HG02981 (cell line): ENCODE measurements at regions not wholly inside any gene's neighbourhood (a gene's known extent, or its start where the extent isn't known, plus 50 kb on each side); places are given as distances from the start of the nearest gene placed in this dataset.
"Not testable (repeated sequence)": the region's sequence is repeated elsewhere in the genome, so short reads cannot be mapped to it uniquely, and the experiment has no call there.

ENCODE experiments used
- ATAC-seq: cut with Tn5 transposase; IDR thresholded peaks from one replicate; pipeline ENCODE4 v1.9.1; 2021; ENCODE audit warnings: mild to moderate bottlenecking, moderate library complexity; ENCODE audit not compliant: unreplicated experiment

DNA sequence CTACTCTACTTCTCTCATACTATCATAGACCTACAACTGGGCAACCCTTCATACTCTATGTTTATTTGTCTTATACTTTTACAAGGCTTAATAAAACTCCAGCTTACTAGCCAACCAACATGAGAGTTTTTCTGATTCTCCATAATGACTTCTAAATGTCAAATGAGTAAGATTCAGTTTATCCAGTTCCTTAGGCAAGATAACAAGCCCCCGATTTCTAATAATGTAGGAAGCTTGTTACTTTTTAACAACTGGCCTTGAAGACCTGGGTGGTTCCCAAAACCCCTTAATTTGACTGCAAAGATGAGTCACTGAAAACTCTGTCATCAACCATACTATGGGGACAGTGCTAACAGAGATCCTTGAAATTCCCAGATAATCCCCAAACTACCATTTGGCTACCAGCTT, 294.6 kb upstream of the ACTBL2 start:
- no peak for ATAC-seq

- ATAC-seq: no peak
Observed at GRCh38 chr5:57776035-57776434, 293.4 kb upstream of the ACTBL2 start.

DNA sequence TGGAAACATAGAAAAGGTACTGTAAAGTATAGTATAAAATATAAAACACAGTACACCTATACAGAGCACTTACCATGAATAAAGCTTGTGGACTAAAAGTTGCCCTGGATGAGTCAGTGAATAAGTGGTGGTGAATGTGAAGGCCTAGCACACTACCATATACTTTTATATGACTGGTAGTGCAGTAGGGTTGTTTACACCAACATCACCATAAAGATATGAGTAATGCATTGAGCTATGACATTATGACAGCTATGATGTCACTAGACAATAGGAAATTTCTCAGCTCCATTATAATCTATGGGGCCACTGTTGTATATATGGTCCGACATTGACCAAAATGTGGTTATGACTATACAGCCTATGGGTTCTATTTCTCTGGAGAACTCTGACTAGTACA, 291.8 kb upstream of the ACTBL2 start:
- no peak for ATAC-seq

DNA sequence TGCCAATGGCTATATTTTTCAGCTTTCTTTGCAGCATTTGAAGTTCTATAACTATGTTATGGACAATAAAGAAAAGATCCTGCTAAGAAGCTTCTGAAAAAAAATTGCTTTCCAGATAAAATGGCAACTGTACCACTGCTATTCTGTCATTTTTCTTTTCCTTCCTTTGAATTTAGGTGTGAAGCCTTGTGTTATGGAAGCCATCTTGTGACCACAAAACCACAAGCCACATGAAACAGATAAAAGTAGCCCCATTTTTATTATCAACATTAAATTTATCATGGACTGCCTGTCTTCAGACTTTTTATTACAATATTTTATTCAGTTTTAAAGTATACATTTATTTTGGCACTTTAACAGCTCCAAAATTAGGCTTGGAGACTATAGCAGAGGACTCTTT, 289.9 kb upstream of the ACTBL2 start:
- no peak for ATAC-seq

DNA sequence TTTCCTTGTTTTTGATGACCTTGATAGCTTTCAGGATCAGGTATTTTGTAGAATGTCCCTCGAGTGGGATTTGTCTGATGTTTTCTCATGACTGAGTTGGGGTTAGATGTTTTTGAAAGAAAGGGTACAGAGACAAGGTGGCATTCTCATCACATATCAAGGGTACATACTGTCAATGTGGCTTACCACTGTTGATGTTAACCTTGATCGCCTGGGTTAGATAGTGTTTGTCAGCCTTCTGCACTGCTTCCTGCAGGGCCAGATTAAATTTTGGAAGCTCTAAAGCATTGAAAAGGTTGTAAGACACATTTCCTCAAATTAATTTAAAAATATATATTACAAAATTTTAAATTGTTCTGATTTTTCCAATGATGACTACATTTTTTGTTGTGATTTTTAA, 287.4 kb upstream of the ACTBL2 start:
- no peak for ATAC-seq

DNA sequence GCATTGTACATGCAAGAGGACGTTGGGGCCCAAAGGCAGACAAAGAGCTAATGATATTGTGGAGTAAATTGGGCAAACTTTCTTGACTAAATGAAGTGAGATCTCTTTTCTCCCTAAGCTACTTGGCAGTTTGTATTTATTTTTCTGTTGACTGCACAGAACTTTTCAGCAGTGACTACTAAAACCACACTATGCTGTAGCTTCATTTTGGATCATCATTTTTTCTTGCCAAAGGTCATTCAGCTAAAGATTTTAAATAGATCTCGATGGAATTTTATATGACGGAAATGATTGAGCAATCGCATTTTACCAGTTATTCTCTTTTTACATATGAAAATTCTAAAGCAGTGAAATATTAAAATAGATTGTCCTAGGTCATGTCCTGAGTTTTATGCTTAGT, 286.1 kb upstream of the ACTBL2 start:
- no peak for ATAC-seq

- ATAC-seq: no peak
Observed at GRCh38 chr5:57764479-57765089, 282.0 kb upstream of the ACTBL2 start.

- no peak for ATAC-seq
Observed at GRCh38 chr5:57761513-57761912, 278.9 kb upstream of the ACTBL2 start.

- ATAC-seq: no peak
Observed at GRCh38 chr5:57754616-57755015, 272.0 kb upstream of the ACTBL2 start.

DNA sequence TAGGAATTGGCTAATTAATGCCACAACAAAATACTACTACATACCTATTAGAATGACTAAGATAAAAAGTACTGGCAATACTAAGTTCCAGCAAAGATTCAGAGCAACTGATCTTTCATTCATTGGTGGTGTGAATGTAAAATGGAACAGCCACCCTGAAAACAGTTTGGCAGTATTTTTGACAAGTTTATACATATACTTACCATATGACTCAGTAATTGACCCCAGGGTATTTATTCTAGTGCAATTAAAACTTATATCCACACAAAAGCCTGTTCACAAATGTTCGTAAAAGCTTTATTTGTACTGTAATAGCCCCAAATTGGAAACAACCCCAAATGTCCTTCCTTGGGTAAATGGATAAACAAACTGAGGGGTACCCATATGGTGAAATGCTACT, 270.8 kb upstream of the ACTBL2 start:
- no peak for ATAC-seq

GRCh38 chr5:57751710-57752109, 269.1 kb upstream of the ACTBL2 start:
- ATAC-seq: no peak

DNA sequence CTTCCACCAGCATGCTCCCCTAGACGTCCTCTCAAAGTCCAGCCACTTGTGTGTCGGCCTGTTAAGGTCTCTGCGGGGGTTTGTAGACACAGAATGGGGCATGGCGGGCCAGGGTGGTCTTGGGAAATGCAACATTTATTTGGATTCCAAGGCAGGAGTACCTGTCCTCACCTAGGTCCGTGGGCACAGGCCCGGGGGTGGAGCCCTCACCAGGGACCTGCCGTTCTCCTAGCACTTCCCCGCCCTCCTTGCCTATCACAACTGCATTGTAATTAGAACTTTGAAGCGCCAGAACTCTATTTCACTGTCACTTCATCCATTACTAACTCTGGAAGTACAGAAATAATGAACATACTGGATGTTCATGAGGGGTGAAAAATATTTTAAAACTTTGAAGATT, 268.3 kb upstream of the ACTBL2 start:
- no peak for ATAC-seq

DNA sequence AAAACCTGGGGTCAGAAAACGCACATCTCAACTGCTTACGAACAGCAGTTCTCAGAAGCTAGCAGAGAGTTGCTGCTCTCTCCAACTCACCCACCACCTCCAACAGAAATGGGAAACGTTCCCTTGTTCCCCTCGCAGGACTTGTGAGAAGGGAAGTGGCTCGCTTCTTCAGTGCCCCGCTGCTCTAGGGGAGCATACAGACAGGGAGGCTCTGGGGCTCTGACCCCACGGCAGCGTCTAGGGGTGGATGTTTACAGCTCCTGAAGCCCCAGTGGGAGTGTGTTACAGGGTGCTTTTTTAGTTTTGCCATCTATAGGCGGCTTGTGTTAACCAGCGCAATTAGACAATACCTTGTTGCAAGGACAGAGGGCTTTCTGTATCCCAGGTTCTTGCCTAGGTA, 267.7 kb upstream of the ACTBL2 start:
- no peak for ATAC-seq

DNA sequence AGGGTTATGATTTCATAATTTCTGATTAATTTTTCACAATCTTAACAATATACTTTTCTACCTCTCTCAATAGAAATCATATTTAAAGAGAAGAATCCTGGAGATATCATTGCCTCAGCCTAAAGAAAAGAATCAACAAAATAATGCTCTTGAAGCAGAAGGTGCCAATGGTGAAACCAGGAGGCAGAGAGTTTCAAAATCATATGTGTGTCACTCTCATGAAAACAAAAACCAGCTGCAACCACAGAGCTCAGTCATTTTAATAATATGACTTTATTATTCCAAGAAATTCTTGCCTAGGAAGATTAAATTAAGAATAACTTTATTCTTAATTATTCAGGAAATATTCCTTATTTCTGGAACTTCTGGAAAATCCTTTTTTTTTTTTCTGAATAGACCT, 266.8 kb upstream of the ACTBL2 start:
- no peak for ATAC-seq

DNA sequence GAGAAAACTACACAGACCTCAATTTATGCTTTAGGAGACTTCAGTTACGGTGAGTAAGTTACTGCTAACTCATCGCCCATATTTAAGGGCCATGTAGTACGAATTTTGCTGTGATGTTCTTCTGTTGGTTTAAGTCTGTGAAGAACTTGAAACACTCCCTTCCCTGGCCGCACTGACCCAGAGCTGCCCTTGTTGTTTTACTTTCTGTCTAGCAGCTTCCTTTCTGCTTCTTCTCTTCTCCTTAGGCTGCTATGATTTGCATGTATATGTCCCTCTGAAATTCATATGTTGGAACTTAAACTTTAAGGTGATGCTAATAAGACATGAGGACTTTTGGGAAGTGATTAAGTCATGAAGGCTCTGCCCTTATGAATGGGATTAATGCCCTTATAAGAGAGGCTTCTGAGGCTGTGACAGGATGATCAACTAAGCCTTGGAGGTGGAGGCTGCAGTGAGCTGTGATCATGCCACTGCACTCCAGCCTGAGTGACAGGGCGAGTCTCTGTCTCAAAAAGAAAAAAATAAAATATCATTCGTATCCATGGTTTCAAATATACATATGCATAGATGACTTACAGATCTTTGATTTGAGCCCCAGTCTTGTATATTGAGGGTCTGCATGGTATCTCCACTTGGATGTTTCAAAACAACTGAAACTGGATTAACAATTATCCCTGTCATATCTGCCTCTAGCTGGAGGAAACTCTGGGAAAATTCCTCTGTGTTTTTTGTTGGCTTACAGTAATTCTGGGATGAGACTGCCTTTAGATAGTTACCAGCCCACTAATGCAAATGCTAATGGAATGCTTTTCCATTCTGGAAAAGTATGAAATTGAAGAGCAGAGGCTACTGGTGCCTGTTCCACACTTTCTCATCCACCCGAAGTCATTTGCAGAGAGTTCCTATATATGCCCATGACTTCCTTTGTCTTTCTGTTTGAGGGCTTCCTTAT, 263.4 kb upstream of the ACTBL2 start:
- ATAC-seq: no peak

DNA sequence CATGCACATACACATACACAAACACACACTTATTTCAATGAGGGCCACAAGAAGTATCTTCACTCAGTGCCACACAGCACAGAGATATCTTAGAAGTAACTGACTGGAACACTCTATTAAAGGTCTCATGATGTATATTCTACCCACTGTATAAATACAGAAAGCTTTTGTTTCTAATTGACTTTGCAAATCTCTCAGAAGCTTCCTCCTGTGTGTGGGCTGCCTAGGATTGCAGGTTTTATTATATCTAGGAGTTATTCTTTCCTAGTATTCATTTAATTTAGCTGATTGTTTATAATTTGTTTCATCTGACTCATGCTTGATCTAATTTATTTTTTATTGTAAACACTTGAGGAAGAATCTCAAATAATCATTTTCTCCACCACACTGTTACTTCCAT, 262.4 kb upstream of the ACTBL2 start:
- no peak for ATAC-seq

GRCh38 chr5:57741336-57741735, 258.7 kb upstream of the ACTBL2 start:
- ATAC-seq: no peak

DNA sequence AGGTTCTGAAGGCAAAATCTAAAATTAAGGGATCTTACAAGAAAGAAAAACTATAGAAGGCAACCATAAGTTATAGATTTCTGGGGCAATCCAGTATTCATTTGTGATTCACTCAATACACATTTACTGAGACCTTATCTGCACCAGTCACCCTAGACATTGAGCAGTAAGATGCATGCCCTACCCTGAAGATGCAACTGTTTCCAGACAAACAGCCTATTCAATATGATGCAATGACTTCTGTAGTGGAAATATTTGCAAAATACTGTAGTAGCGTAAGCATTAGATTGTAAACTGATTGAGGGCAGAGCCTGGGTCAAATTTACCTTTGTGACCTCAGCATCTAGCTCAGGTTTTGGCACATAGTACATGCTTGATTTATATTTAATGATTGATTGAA, 256.2 kb upstream of the ACTBL2 start:
- no peak for ATAC-seq

- ATAC-seq: no peak
Observed at GRCh38 chr5:57738301-57738700, 255.7 kb upstream of the ACTBL2 start.

DNA sequence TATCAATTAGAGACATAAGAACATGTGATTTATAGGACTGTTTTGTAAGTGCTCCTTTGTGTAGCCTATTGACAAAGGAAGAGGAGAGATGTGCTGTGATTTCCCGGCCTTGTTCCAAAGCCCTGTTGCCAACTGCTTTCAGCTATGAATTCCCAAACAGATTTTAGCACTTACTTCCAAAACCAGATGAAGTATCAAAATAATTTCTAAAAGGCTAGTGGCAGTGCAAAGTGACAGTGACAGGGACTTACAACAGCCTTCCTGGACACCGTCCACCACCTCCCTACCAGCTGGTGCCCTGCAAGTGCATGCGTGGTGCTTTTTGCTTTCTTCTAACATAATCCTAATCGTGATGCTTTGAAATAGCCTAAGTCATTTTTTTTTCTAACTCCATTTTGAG, 254.1 kb upstream of the ACTBL2 start:
- ATAC-seq: no peak

DNA sequence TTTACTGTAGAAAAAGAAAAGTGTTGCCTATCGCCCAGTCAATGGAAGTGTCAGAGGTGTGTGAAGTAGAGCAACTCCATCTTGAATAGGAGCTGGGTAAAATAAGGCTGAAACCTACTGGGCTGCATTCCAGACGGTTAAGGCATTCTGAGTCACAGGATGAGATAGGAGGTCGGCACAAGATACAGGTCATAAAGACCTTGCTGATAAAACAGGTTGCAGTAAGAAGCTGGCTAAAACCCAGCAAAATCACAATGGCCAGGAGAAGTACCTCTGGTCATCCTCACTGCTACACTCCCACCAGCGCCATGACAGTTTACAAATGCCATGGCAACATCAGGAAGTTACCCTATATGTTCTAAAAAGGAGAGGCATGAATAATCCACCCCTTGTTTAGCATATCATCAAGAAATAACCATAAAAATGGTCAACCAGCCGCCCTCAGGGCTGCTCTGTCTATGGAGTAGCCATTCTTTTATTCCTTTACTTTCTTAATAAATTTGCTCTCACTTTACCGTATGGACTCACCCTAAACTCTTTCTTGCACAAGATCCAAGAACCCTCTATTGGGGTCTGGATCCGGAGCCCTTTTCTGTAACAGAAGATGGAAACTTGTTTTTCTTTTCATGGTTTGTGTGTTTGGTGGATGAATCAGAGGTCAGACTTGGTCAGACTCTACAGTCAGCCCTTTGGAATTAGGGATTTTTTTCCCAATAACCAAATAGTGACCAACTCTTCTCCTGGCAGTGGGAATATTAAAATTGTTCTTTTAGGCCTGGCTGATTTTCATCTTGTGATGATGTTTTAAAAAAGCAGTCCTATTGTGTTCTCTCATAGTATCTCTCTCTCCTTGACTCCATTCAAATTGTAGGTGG, 252.9 kb upstream of the ACTBL2 start:
- ATAC-seq: not testable (repeated sequence)
